Mesodermal cell (in vitro differentiated cells): ENCODE measurements at regions not wholly inside any gene's neighbourhood (a gene's known extent, or its start where the extent isn't known, plus 50 kb on each side); places are given as distances from the start of the nearest gene placed in this dataset.
A peak's percentile ranks its signal among the peaks of the same experiment; 100 is the strongest.

Source experiments
- H3K27ac ChIP-seq: 2 replicates; pipeline ENCODE4 v1.7.0; 2013; ENCODE audit warnings: mild to moderate bottlenecking, low read depth, low read length, moderate library complexity; ENCODE audit not compliant: severe bottlenecking
- H3K36me3 ChIP-seq: 2 replicates; pipeline ENCODE4 v1.7.1; 2013; ENCODE audit warnings: mild to moderate bottlenecking, low read length, moderate library complexity; ENCODE audit not compliant: control insufficient read depth, insufficient read depth
- H3K4me1 ChIP-seq: one replicate; pipeline ENCODE4 v1.7.1; 2013; ENCODE audit warnings: mild to moderate bottlenecking, low read length; ENCODE audit not compliant: insufficient read depth, control insufficient read depth, poor library complexity, severe bottlenecking
- H3K4me3 ChIP-seq: 2 replicates; pipeline ENCODE4 v1.7.0; 2013; ENCODE audit warnings: low read length, control low read depth, mild to moderate bottlenecking; ENCODE audit not compliant: insufficient read depth, poor library complexity, severe bottlenecking; ENCODE audit errors: extremely low read depth
- H3K9me3 ChIP-seq: 2 replicates; pipeline ENCODE4 v1.7.1; 2013; ENCODE audit warnings: mild to moderate bottlenecking, low read length, moderate library complexity; ENCODE audit not compliant: control insufficient read depth
- WGBS, 2 experiments: methylation state at CpG; one replicate each; pipeline ENCODE4 v1.1.5; 2013; ENCODE audit warnings: missing lambda C conversion rate in 2 of 2; ENCODE audit not compliant: insufficient coverage in 2 of 2; 5-methylcytosine and 5-hydroxymethylcytosine counted together

GRCh38 chr17:69717214-69717613 lies 302.7 kb downstream of the MAP2K6 start:
- 72 to 100% methylated on average over 1 to 2 of the region's 2 CpGs for WGBS, 2 experiments
- no peaks in the 10 kb centered on the region for H3K9me3 ChIP-seq
- no peaks in the 10 kb centered on the region for H3K36me3 ChIP-seq
- no peak overlapping the region for H3K4me3 ChIP-seq
- peak overlapping the region; percentile 12 for H3K27ac ChIP-seq
- peaks cover 10% of the 10 kb centered on the region for H3K4me1 ChIP-seq

GRCh38 chr17:69717819-69718218 lies 303.3 kb downstream of the MAP2K6 start:
- H3K4me1 ChIP-seq = peaks cover 10% of the 10 kb centered on the region
- no peak overlapping the region for H3K4me3 ChIP-seq
- H3K36me3 ChIP-seq = no peaks in the 10 kb centered on the region
- WGBS, 2 experiments = 96 to 100% methylated on average over 2 to 4 of the region's 4 CpGs
- no peaks in the 10 kb centered on the region for H3K9me3 ChIP-seq
- H3K27ac ChIP-seq = no peak overlapping the region

GRCh38 chr17:69719474-69720048 lies 305.1 kb downstream of the MAP2K6 start:
- 85 to 95% methylated on average over 7 of the region's 8 CpGs for WGBS, 2 experiments
- Histone ChIP-seq H3K9me3 (no peaks in the 10 kb centered on the region), H3K4me1 (peaks cover 10% of the 10 kb centered on the region), H3K27ac (no peak overlapping the region), H3K36me3 (no peaks in the 10 kb centered on the region), H3K4me3 (no peak overlapping the region)

GRCh38 chr17:69722518-69722917 lies 308.0 kb downstream of the MAP2K6 start:
- WGBS, 2 experiments = 100% methylated on average over 1 of the region's 2 CpGs; no CpG with 5 or more reads in 1 of the 2 experiments
- H3K27ac ChIP-seq = no peak overlapping the region
- no peaks in the 10 kb centered on the region for H3K9me3 ChIP-seq
- no peaks in the 10 kb centered on the region for H3K4me1 ChIP-seq
- H3K36me3 ChIP-seq = no peaks in the 10 kb centered on the region
- no peak overlapping the region for H3K4me3 ChIP-seq

- 84 to 100% methylated on average over 3 of the region's 3 CpGs for WGBS, 2 experiments
- H3K4me3 ChIP-seq = no peak overlapping the region
- H3K9me3 ChIP-seq = no peaks in the 10 kb centered on the region
- no peaks in the 10 kb centered on the region for H3K36me3 ChIP-seq
- H3K27ac ChIP-seq = no peak overlapping the region
- no peaks in the 10 kb centered on the region for H3K4me1 ChIP-seq
These were observed 308.8 kb downstream of the MAP2K6 start for GRCh38 chr17:69723316-69723715.

GRCh38 chr17:69723741-69724140 lies 309.2 kb downstream of the MAP2K6 start:
- Histone ChIP-seq H3K4me3 (no peak overlapping the region), H3K9me3 (no peaks in the 10 kb centered on the region), H3K27ac (no peak overlapping the region), H3K4me1 (no peaks in the 10 kb centered on the region), H3K36me3 (no peaks in the 10 kb centered on the region)

GRCh38 chr17:69724238-69724637 lies 309.7 kb downstream of the MAP2K6 start:
- no CpG with 5 or more reads among the region's 1 CpG for WGBS, 2 experiments
- no peak overlapping the region for H3K4me3 ChIP-seq

GRCh38 chr17:69725146-69725545 lies 310.6 kb downstream of the MAP2K6 start:
- no peak overlapping the region for H3K27ac ChIP-seq
- 84% methylated on average over 2 of the region's 3 CpGs; no CpG with 5 or more reads in 1 of the 2 experiments for WGBS, 2 experiments
- no peaks in the 10 kb centered on the region for H3K36me3 ChIP-seq
- no peak overlapping the region for H3K4me3 ChIP-seq
- H3K9me3 ChIP-seq = no peaks in the 10 kb centered on the region
- no peaks in the 10 kb centered on the region for H3K4me1 ChIP-seq

More at GRCh38 chr17:69724238-69724637, 309.7 kb downstream of the MAP2K6 start:
- H3K9me3 ChIP-seq = no peaks in the 10 kb centered on the region
- H3K4me1 ChIP-seq = no peaks in the 10 kb centered on the region
- H3K36me3 ChIP-seq = no peaks in the 10 kb centered on the region
- no peak overlapping the region for H3K27ac ChIP-seq

GRCh38 chr17:69728816-69729215 lies 314.3 kb downstream of the MAP2K6 start:
- H3K4me1 ChIP-seq = peaks cover 15% of the 10 kb centered on the region
- WGBS, 2 experiments = no CpG with 5 or more reads among the region's 2 CpGs
- H3K27ac ChIP-seq = no peak overlapping the region
- H3K9me3 ChIP-seq = no peaks in the 10 kb centered on the region
- no peaks in the 10 kb centered on the region for H3K36me3 ChIP-seq
- H3K4me3 ChIP-seq = no peak overlapping the region

- Histone ChIP-seq H3K4me3 (no peak overlapping the region), H3K9me3 (no peaks in the 10 kb centered on the region), H3K27ac (no peak overlapping the region), H3K36me3 (no peaks in the 10 kb centered on the region), H3K4me1 (peaks cover 25% of the 10 kb centered on the region)
These were observed 315.4 kb downstream of the MAP2K6 start for GRCh38 chr17:69729944-69730343.

- no peak overlapping the region for H3K27ac ChIP-seq
- H3K4me3 ChIP-seq = no peak overlapping the region
- H3K9me3 ChIP-seq = peaks cover 6% of the 10 kb centered on the region
- WGBS, 2 experiments = 96 to 100% methylated on average over 3 of the region's 3 CpGs
- H3K4me1 ChIP-seq = peaks cover 27% of the 10 kb centered on the region
- no peaks in the 10 kb centered on the region for H3K36me3 ChIP-seq
These were observed 317.9 kb downstream of the MAP2K6 start for GRCh38 chr17:69732272-69732918.
